H9 (cell line): ENCODE measurements at regions not wholly inside any gene's neighbourhood (a gene's known extent, or its start where the extent isn't known, plus 50 kb on each side); places are given as distances from the start of the nearest gene placed in this dataset.

Experiments
- DNase-seq: peaks from one replicate; pipeline ENCODE4 v3.0.0-alpha.2; 2017
- H2AFZ ChIP-seq: one replicate; pipeline ENCODE4 v1.6.1; 2013; ENCODE audit warnings: mild to moderate bottlenecking, low read length, control low read depth, moderate library complexity
- H2AK5ac ChIP-seq: 2 replicates; pipeline ENCODE4 v1.6.1; 2013; ENCODE audit warnings: low read length, control low read depth, mixed read lengths; ENCODE audit not compliant: insufficient read length
- H2BK120ac ChIP-seq: one replicate; pipeline ENCODE4 v1.6.1; 2013; ENCODE audit warnings: low read depth, mild to moderate bottlenecking, low read length, control low read depth, inconsistent platforms; ENCODE audit not compliant: poor library complexity, severe bottlenecking
- H2BK12ac ChIP-seq: 2 replicates; pipeline ENCODE4 v1.6.1; 2013; ENCODE audit warnings: low read length, control low read depth, mixed read lengths, low read depth; ENCODE audit not compliant: insufficient read length
- H2BK15ac ChIP-seq: 2 replicates; pipeline ENCODE4 v1.6.1; 2013; ENCODE audit warnings: low read depth, low read length, control low read depth
- H2BK20ac ChIP-seq: one replicate; pipeline ENCODE4 v1.6.1; 2013; ENCODE audit warnings: low read depth, mild to moderate bottlenecking, low read length, control low read depth, inconsistent platforms; ENCODE audit not compliant: poor library complexity, severe bottlenecking
- H2BK5ac ChIP-seq: 2 replicates; pipeline ENCODE4 v1.6.1; 2013; ENCODE audit warnings: low read length, control low read depth, mixed read lengths; ENCODE audit not compliant: insufficient read length
- H3K14ac ChIP-seq: 2 replicates; pipeline ENCODE4 v1.6.1; 2013; ENCODE audit warnings: low read length, control low read depth; ENCODE audit not compliant: insufficient read depth
- H3K18ac ChIP-seq: 2 replicates; pipeline ENCODE4 v1.6.1; 2013; ENCODE audit warnings: low read depth, mild to moderate bottlenecking, mixed read lengths, low read length, control low read depth; ENCODE audit not compliant: insufficient read length
- H3K23ac ChIP-seq: 2 replicates; pipeline ENCODE4 v1.6.1; 2013; ENCODE audit warnings: low read length, control low read depth, mixed read lengths, low read depth; ENCODE audit not compliant: insufficient read length
- H3K23me2 ChIP-seq: 2 replicates; pipeline ENCODE4 v1.6.1; 2013; ENCODE audit warnings: low read depth, mild to moderate bottlenecking, mixed read lengths, low read length, control low read depth; ENCODE audit not compliant: insufficient read length, poor library complexity, severe bottlenecking
- H3K27ac ChIP-seq: 2 replicates; pipeline ENCODE4 v1.5.1; 2013; ENCODE audit warnings: low read length, control low read depth, mixed read lengths, low read depth; ENCODE audit not compliant: insufficient read length
- H3K27me3 ChIP-seq: 2 replicates; pipeline ENCODE4 v1.6.1; 2013; ENCODE audit warnings: low read length, control low read depth, inconsistent platforms; ENCODE audit not compliant: insufficient read depth
- H3K4ac ChIP-seq: 2 replicates; pipeline ENCODE4 v1.6.1; 2013; ENCODE audit warnings: low read depth, mild to moderate bottlenecking, control low read depth, inconsistent platforms, low read length, moderate library complexity
- H3K4me1 ChIP-seq: 2 replicates; pipeline ENCODE4 v1.6.1; 2013; ENCODE audit warnings: low read length, control low read depth, inconsistent platforms; ENCODE audit not compliant: insufficient read depth
- H3K4me2 ChIP-seq: 2 replicates; pipeline ENCODE4 v1.6.1; 2013; ENCODE audit warnings: low read length, control low read depth, mixed read lengths; ENCODE audit not compliant: insufficient read length, insufficient read depth
- H3K56ac ChIP-seq: 2 replicates; pipeline ENCODE4 v1.6.1; 2013; ENCODE audit warnings: low read depth, mild to moderate bottlenecking, mixed read lengths, low read length, control low read depth; ENCODE audit not compliant: insufficient read length
- H3K79me1 ChIP-seq: 2 replicates; pipeline ENCODE4 v1.6.1; 2013; ENCODE audit warnings: low read depth, mild to moderate bottlenecking, moderate library complexity, low read length, control low read depth, inconsistent platforms; ENCODE audit not compliant: insufficient read depth, poor library complexity, severe bottlenecking
- H3K79me2 ChIP-seq: 2 replicates; pipeline ENCODE4 v1.6.1; 2013; ENCODE audit warnings: low read length, control low read depth, inconsistent platforms; ENCODE audit not compliant: insufficient read depth
- H3K9ac ChIP-seq: 2 replicates; pipeline ENCODE4 v1.6.1; 2013; ENCODE audit warnings: low read length, control low read depth, mixed read lengths; ENCODE audit not compliant: insufficient read length; ENCODE audit errors: extremely low read depth
- H3K9me3 ChIP-seq: one replicate; pipeline ENCODE4 v1.6.1; 2013; ENCODE audit warnings: low read depth, low read length, inconsistent platforms; ENCODE audit not compliant: control insufficient read depth
- H3T11ph ChIP-seq: one replicate; pipeline ENCODE4 v1.6.1; 2013; ENCODE audit warnings: mild to moderate bottlenecking, low read length, control low read depth, inconsistent platforms
- H4K20me1 ChIP-seq: one replicate; pipeline ENCODE4 v1.6.1; 2013; ENCODE audit not compliant: control insufficient read depth, insufficient read length, insufficient read depth
- H4K5ac ChIP-seq: 2 replicates; pipeline ENCODE4 v1.6.1; 2013; ENCODE audit warnings: low read depth, mild to moderate bottlenecking, mixed read lengths, low read length, control low read depth; ENCODE audit not compliant: insufficient read length
- H4K8ac ChIP-seq: replicated peaks from 2 replicates; pipeline ENCODE4 v1.6.1; 2013; ENCODE audit warnings: low read length, control low read depth, mixed read lengths, low read depth; ENCODE audit not compliant: insufficient read length
- H4K91ac ChIP-seq: 2 replicates; pipeline ENCODE4 v1.6.1; 2013; ENCODE audit warnings: low read depth, mild to moderate bottlenecking, moderate library complexity, mixed read lengths, low read length, control low read depth; ENCODE audit not compliant: insufficient read length
- H3K27ac Mint-ChIP-seq, 3 experiments: 2 replicates in 2 of 3; 3 replicates in 1 of 3; pipeline ENCODE4 v1.8.0; 2020 to 2021; ENCODE audit warnings: mixed read lengths in 3 of 3, mild to moderate bottlenecking in 1 of 3, moderate library complexity in 1 of 3
- H3K27me3 Mint-ChIP-seq: 2 replicates; pipeline ENCODE4 v1.8.0; 2021; ENCODE audit warnings: low read depth, mild to moderate bottlenecking, moderate library complexity, mixed read lengths
- H3K36me3 Mint-ChIP-seq, 3 experiments: 2 replicates in 2 of 3; 3 replicates in 1 of 3; pipeline ENCODE4 v1.8.0; 2020 to 2021; ENCODE audit warnings: low read depth in 3 of 3, mixed read lengths in 3 of 3; ENCODE audit not compliant: insufficient read depth in 1 of 3
- H3K4me1 Mint-ChIP-seq, 2 experiments: 2 replicates each; pipeline ENCODE4 v1.8.0; 2020; ENCODE audit warnings: mixed read lengths in 2 of 2
- H3K4me3 Mint-ChIP-seq, 2 experiments: 2 replicates in 1 of 2; 3 replicates in 1 of 2; pipeline ENCODE4 v1.8.0; 2020 to 2021; ENCODE audit warnings: mild to moderate bottlenecking in 2 of 2, mixed read lengths in 2 of 2, moderate library complexity in 1 of 2
- H3K9me3 Mint-ChIP-seq, 2 experiments: 2 replicates in 1 of 2; 3 replicates in 1 of 2; pipeline ENCODE4 v1.8.0; 2020; ENCODE audit warnings: mild to moderate bottlenecking in 2 of 2, mixed read lengths in 2 of 2, moderate library complexity in 1 of 2
- CTCF ChIP-seq: fragments of 200-600 bp; sonication (generic); conservative IDR thresholded peaks from 3 replicates; pipeline ENCODE4 v1.8.0; 2021; ENCODE audit warnings: antibody characterized with exemption, mild to moderate bottlenecking
- WGBS: extraction: QIAGEN DNeasy Blood & Tissue Kit; methylation state at CpG from one replicate; pipeline ENCODE4 v1.1.7; 2013; ENCODE audit warnings: missing lambda C conversion rate, low lambda C conversion rate, mixed read lengths; ENCODE audit not compliant: insufficient read length; ENCODE audit errors: extremely low coverage; 5-methylcytosine and 5-hydroxymethylcytosine counted together

GRCh38 chr20:58586565-58587093 is 64.5 kb upstream of the STX16 start:
- Histone ChIP-seq H3K4me2 (no peak overlapping the region), H4K91ac (no peak overlapping the region), H2BK120ac (no peak overlapping the region), H4K8ac (no peak overlapping the region), H4K5ac (no peak overlapping the region), H3K9me3 (no peaks in the 10 kb centered on the region), H3K18ac (no peak overlapping the region), H3K23me2 (peaks cover 5% of the 10 kb centered on the region), H2BK12ac (no peak overlapping the region), H3K14ac (no peak overlapping the region), H3K56ac (no peak overlapping the region), H3K23ac (no peak overlapping the region), H2AFZ (no peak overlapping the region), H3K4ac (no peak overlapping the region), H3K4me1 (no peaks in the 10 kb centered on the region), H3K27ac (no peak overlapping the region), H3T11ph (no peak overlapping the region), H3K79me2 (no peaks in the 10 kb centered on the region), H4K20me1 (no peaks in the 10 kb centered on the region), H2BK5ac (no peak overlapping the region), H3K27me3 (no peaks in the 10 kb centered on the region), H2AK5ac (no peak overlapping the region), H3K9ac (no peak overlapping the region), H2BK20ac (no peak overlapping the region), H3K79me1 (no peaks in the 10 kb centered on the region), H2BK15ac (no peak overlapping the region)
- no CpG with 5 or more reads among the region's 6 CpGs for WGBS
- Mint-ChIP-seq H3K36me3 (no peaks in the 10 kb centered on the region; a peak in 1 of 7 replicates), H3K4me1 (peaks cover 17 to 18% of the 10 kb centered on the region in 2 experiments), H3K4me3 (no peak overlapping the region), H3K27me3 (peaks cover 15% of the 10 kb centered on the region), H3K27ac (no peak overlapping the region), H3K9me3 (peaks cover 4 to 5% of the 10 kb centered on the region in 2 experiments; a peak in 4 of 5 replicates)
- no peak for TF ChIP-seq CTCF
- DNase-seq, result no peak
